Endothelial cell (in vitro differentiated cells): ENCODE measurements at regions not wholly inside any gene's neighbourhood (a gene's known extent, or its start where the extent isn't known, plus 50 kb on each side); places are given as distances from the start of the nearest gene placed in this dataset.

ENCODE experiments used
- DNase-seq: peaks from one replicate; pipeline ENCODE4 v3.0.0; 2021; ENCODE audit warnings: low spot score
- H3K27ac Mint-ChIP-seq: one replicate; pipeline ENCODE4 v1.8.0; 2021; ENCODE audit warnings: mixed read lengths, inconsistent platforms; ENCODE audit not compliant: unreplicated experiment
- H3K27me3 Mint-ChIP-seq: one replicate; pipeline ENCODE4 v1.8.0; 2021; ENCODE audit warnings: mild to moderate bottlenecking, moderate library complexity, mixed read lengths, inconsistent platforms; ENCODE audit not compliant: unreplicated experiment
- H3K36me3 Mint-ChIP-seq: one replicate; pipeline ENCODE4 v1.8.0; 2021; ENCODE audit warnings: mild to moderate bottlenecking, low read depth, mixed read lengths, inconsistent platforms; ENCODE audit not compliant: unreplicated experiment
- H3K4me1 Mint-ChIP-seq: one replicate; pipeline ENCODE4 v1.8.0; 2021; ENCODE audit warnings: mild to moderate bottlenecking, mixed read lengths, inconsistent platforms; ENCODE audit not compliant: unreplicated experiment
- H3K4me3 Mint-ChIP-seq: one replicate; pipeline ENCODE4 v1.8.0; 2021; ENCODE audit warnings: mild to moderate bottlenecking, mixed read lengths, inconsistent platforms; ENCODE audit not compliant: unreplicated experiment
- H3K9me3 Mint-ChIP-seq: one replicate; pipeline ENCODE4 v1.8.0; 2021; ENCODE audit warnings: mixed read lengths, inconsistent platforms; ENCODE audit not compliant: unreplicated experiment
- CTCF ChIP-seq: fragments of 200-600 bp; sonication (generic); IDR thresholded peaks from one replicate; pipeline ENCODE4 v1.5.0; 2021; ENCODE audit warnings: antibody characterized with exemption; ENCODE audit not compliant: unreplicated experiment

GRCh38 chr20:40774252-40774651 is 85.2 kb upstream of the MAFB start:
- peaks cover 46% of the 10 kb centered on the region for H3K4me1 Mint-ChIP-seq

GRCh38 chr20:40775561-40776146 is 86.6 kb upstream of the MAFB start:
- no peak for DNase-seq
- Mint-ChIP-seq H3K36me3 (peaks cover 3% of the 10 kb centered on the region), H3K4me3 (no peak overlapping the region), H3K9me3 (no peaks in the 10 kb centered on the region), H3K27me3 (peaks cover 1% of the 10 kb centered on the region), H3K27ac (no peak overlapping the region), H3K4me1 (peaks cover 37% of the 10 kb centered on the region)
- no peak for TF ChIP-seq CTCF

More at GRCh38 chr20:40774252-40774651, 85.2 kb upstream of the MAFB start:
- peaks cover 1% of the 10 kb centered on the region for H3K27me3 Mint-ChIP-seq
- no peak overlapping the region for H3K27ac Mint-ChIP-seq
- H3K36me3 Mint-ChIP-seq = peaks cover 3% of the 10 kb centered on the region
- no peaks in the 10 kb centered on the region for H3K9me3 Mint-ChIP-seq
- no peak for DNase-seq
- no peak for TF ChIP-seq CTCF
- no peak overlapping the region for H3K4me3 Mint-ChIP-seq

GRCh38 chr20:40776466-40777457 is 87.7 kb upstream of the MAFB start:
- H3K4me3 Mint-ChIP-seq = no peak overlapping the region
- no peaks in the 10 kb centered on the region for H3K27me3 Mint-ChIP-seq
- H3K27ac Mint-ChIP-seq = no peak overlapping the region
- DNase-seq = no peak
- no peak for TF ChIP-seq CTCF
- H3K36me3 Mint-ChIP-seq = peaks cover 3% of the 10 kb centered on the region
- H3K9me3 Mint-ChIP-seq = no peaks in the 10 kb centered on the region
- H3K4me1 Mint-ChIP-seq = peaks cover 28% of the 10 kb centered on the region

- no peak for DNase-seq
Measured at GRCh38 chr20:40777653-40778052, 88.6 kb upstream of the MAFB start.

More at GRCh38 chr20:40777653-40778052, 88.6 kb upstream of the MAFB start:
- Mint-ChIP-seq H3K36me3 (peaks cover under 1% of the 10 kb centered on the region), H3K4me3 (no peak overlapping the region), H3K27me3 (peaks cover 2% of the 10 kb centered on the region), H3K4me1 (peaks cover 23% of the 10 kb centered on the region), H3K27ac (no peak overlapping the region), H3K9me3 (no peaks in the 10 kb centered on the region)
- TF ChIP-seq CTCF = no peak
